C4-2B (cell line): ENCODE measurements at regions not wholly inside any gene's neighbourhood (a gene's known extent, or its start where the extent isn't known, plus 50 kb on each side); places are given as distances from the start of the nearest gene placed in this dataset.
"Not testable (repeated sequence)": the region's sequence is repeated elsewhere in the genome, so short reads cannot be mapped to it uniquely, and the experiment has no call there.

ENCODE experiments used
- ZFX ChIP-seq: fragments of 450-650 bp; IDR thresholded peaks from 2 replicates; pipeline ENCODE4 v1.6.1; 2017
- TF ChIP-seq, protein P1 (sequence below): fragments of 450-650 bp; conservative IDR thresholded peaks from 2 replicates; pipeline ENCODE4 v1.5.1; 2017; ENCODE audit warnings: mild to moderate bottlenecking

DNA sequence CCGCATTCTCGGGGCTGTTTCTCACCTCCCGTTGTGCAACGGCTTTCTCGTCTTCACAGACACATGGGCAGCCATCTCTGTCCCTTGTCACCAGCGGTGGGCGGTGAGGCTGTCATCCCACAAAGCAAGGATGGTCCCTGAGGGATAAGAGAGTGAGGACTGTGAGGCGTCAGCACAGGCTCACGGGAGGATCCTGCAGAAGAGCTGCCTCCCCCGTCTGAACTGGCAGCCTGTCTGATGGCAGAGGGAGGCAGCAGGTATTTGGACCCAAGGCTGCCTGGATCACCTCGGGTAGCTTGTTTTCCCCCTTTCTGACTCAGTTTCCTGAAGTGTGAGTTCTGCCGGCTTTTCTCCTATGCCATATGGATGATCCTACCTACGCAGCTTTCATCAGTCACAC lies 208.8 kb downstream of the LAT start:
- TF ChIP-seq, protein P1, sequence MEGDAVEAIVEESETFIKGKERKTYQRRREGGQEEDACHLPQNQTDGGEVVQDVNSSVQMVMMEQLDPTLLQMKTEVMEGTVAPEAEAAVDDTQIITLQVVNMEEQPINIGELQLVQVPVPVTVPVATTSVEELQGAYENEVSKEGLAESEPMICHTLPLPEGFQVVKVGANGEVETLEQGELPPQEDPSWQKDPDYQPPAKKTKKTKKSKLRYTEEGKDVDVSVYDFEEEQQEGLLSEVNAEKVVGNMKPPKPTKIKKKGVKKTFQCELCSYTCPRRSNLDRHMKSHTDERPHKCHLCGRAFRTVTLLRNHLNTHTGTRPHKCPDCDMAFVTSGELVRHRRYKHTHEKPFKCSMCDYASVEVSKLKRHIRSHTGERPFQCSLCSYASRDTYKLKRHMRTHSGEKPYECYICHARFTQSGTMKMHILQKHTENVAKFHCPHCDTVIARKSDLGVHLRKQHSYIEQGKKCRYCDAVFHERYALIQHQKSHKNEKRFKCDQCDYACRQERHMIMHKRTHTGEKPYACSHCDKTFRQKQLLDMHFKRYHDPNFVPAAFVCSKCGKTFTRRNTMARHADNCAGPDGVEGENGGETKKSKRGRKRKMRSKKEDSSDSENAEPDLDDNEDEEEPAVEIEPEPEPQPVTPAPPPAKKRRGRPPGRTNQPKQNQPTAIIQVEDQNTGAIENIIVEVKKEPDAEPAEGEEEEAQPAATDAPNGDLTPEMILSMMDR, result not testable (repeated sequence)
- TF ChIP-seq ZFX, result not testable (repeated sequence)
